ENCODE measurements at regions not wholly inside any gene's neighbourhood (a gene's known extent, or its start where the extent isn't known, plus 50 kb on each side); places are given as distances from the start of the nearest gene placed in this dataset.
"Not testable (repeated sequence)": the region's sequence is repeated elsewhere in the genome, so short reads cannot be mapped to it uniquely, and the experiment has no call there.

GRCh38 chr5:108472237-108472636 is 90.3 kb upstream of the FBXL17 start:
- DNase-seq (ENCODE audit: low spot score) (no peak), ATAC-seq (no peak)

- DNase-seq (ENCODE audit: low spot score) = no peak
- ATAC-seq = no peak
Observed at GRCh38 chr5:108467563-108467962, 85.7 kb upstream of the FBXL17 start.

GRCh38 chr5:108461628-108462367 is 79.9 kb upstream of the FBXL17 start:
- ATAC-seq = no peak

GRCh38 chr5:108459769-108460168 is 77.9 kb upstream of the FBXL17 start:
- ATAC-seq (no peak), DNase-seq (ENCODE audit: low spot score) (no peak)

More at GRCh38 chr5:108461628-108462367, 79.9 kb upstream of the FBXL17 start:
- DNase-seq (ENCODE audit: low spot score) = no peak

- no peak for DNase-seq (ENCODE audit: low spot score)
- no peak for ATAC-seq
Observed at GRCh38 chr5:108451269-108451668, 69.4 kb upstream of the FBXL17 start.

- DNase-seq (ENCODE audit: low spot score); ATAC-seq: not testable (repeated sequence)
Observed at GRCh38 chr5:108444130-108444529, 62.2 kb upstream of the FBXL17 start.

- not testable (repeated sequence) for ATAC-seq; DNase-seq (ENCODE audit: low spot score)
Observed at GRCh38 chr5:108442063-108442651, 60.3 kb upstream of the FBXL17 start.

GRCh38 chr5:108437425-108437824 is 55.5 kb upstream of the FBXL17 start:
- ATAC-seq = no peak
- no peak for DNase-seq (ENCODE audit: low spot score)

GRCh38 chr5:108436696-108437095 is 54.8 kb upstream of the FBXL17 start:
- no peak for ATAC-seq
- no peak for DNase-seq (ENCODE audit: low spot score)

GRCh38 chr5:108433600-108433999 is 51.7 kb upstream of the FBXL17 start:
- DNase-seq (ENCODE audit: low spot score) (no peak), ATAC-seq (no peak)

- no peak for ATAC-seq
- DNase-seq (ENCODE audit: low spot score) = no peak
Observed at GRCh38 chr5:108432024-108432423, 50.1 kb upstream of the FBXL17 start.

All from left lobe of liver (tissue), 2 donors.